Upper lobe of right lung (tissue), 1 donor: ENCODE measurements at regions not wholly inside any gene's neighbourhood (a gene's known extent, or its start where the extent isn't known, plus 50 kb on each side); places are given as distances from the start of the nearest gene placed in this dataset.

Experiments
- ATAC-seq: fragments of 200-7000 bp; cut with Tn5 transposase; one replicate; pipeline ENCODE4 v1.9.1; 2020; ENCODE audit warnings: mild to moderate bottlenecking, moderate library complexity
- DNase-seq: peaks from one replicate; pipeline ENCODE4 v3.0.0-alpha.2; 2020
- H3K27ac ChIP-seq: fragments of 200-600 bp; one replicate; pipeline ENCODE4 v1.8.0; 2022
- H3K27me3 ChIP-seq: fragments of 200-600 bp; one replicate; pipeline ENCODE4 v1.8.0; 2022; ENCODE audit warnings: mild to moderate bottlenecking
- H3K36me3 ChIP-seq: fragments of 200-600 bp; one replicate; pipeline ENCODE4 v1.8.0; 2022
- H3K4me1 ChIP-seq: fragments of 200-600 bp; one replicate; pipeline ENCODE4 v1.8.0; 2022
- H3K4me3 ChIP-seq: fragments of 200-600 bp; one replicate; pipeline ENCODE4 v1.8.0; 2022; ENCODE audit warnings: mild to moderate bottlenecking
- H3K9me3 ChIP-seq: fragments of 200-600 bp; one replicate; pipeline ENCODE4 v1.8.0; 2022
- intact Hi-C: fragments of 100-400 bp; cut with DNase I; formaldehyde crosslinking; loops from one replicate; pipeline ENCODE4 v1.11.0; 2022
- TF ChIP-seq, protein P1 (sequence below): fragments of 200-600 bp; IDR thresholded peaks from one replicate; pipeline ENCODE4 v1.8.0; 2022; ENCODE audit warnings: antibody characterized with exemption
- donor health status: DM: no; HTN: yes; CAD: no; lungs with severe emphysema.

DNA sequence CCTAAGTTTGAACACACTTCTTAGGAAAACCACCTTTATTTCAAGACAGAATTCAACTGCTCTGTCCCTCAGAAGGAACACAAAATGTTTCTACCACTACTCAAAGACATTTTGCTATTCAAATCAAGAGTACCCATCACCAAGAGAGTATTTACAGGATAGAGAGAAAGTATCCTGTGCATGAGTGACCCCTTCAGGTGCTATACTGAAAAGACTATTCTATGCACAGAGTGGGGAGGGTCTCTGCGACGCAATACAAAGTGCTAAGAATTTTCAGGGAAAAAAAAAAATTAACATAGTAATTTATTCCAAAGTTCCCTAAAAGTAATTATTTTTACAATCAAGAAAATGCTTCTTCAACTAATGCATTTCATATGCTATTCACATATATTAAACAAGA lies 346.4 kb upstream of the FAM241A start:
- no peaks in the 10 kb centered on the region for H3K9me3 ChIP-seq
- no peak overlapping the region for H3K27ac ChIP-seq
- intact Hi-C loops = no loop called here
- H3K4me1 ChIP-seq = no peaks in the 10 kb centered on the region
- ATAC-seq = no peak
- H3K36me3 ChIP-seq = no peaks in the 10 kb centered on the region
- H3K27me3 ChIP-seq = peaks cover 7% of the 10 kb centered on the region
- H3K4me3 ChIP-seq = no peak overlapping the region
- DNase-seq = no peak
- TF ChIP-seq, protein P1, sequence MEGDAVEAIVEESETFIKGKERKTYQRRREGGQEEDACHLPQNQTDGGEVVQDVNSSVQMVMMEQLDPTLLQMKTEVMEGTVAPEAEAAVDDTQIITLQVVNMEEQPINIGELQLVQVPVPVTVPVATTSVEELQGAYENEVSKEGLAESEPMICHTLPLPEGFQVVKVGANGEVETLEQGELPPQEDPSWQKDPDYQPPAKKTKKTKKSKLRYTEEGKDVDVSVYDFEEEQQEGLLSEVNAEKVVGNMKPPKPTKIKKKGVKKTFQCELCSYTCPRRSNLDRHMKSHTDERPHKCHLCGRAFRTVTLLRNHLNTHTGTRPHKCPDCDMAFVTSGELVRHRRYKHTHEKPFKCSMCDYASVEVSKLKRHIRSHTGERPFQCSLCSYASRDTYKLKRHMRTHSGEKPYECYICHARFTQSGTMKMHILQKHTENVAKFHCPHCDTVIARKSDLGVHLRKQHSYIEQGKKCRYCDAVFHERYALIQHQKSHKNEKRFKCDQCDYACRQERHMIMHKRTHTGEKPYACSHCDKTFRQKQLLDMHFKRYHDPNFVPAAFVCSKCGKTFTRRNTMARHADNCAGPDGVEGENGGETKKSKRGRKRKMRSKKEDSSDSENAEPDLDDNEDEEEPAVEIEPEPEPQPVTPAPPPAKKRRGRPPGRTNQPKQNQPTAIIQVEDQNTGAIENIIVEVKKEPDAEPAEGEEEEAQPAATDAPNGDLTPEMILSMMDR = no peak

DNA sequence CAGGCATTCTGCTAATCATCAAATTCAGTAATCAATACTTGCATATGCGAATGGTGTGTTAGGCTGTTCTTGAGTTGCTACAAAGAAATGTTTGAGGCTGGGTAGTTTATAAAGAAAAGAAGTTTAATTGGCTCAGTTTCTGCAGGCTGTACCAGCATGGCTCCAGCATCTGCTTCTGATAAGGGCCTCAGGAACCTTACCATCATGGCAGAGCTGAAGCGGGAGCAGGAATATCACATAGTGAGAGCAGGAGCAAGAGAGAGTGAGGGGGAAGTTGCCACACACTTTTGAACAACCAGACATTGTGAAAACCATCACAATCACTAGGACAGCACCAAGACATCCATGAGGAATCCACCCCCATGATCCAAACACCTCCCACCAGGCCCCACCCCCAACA lies 344.7 kb upstream of the FAM241A start:
- no peaks in the 10 kb centered on the region for H3K4me1 ChIP-seq
- no peak overlapping the region for H3K4me3 ChIP-seq
- no peaks in the 10 kb centered on the region for H3K36me3 ChIP-seq
- peaks cover 7% of the 10 kb centered on the region for H3K27me3 ChIP-seq
- ATAC-seq (no peak), DNase-seq (no peak)
- TF ChIP-seq, protein P1 = no peak
- no peak overlapping the region for H3K27ac ChIP-seq
- no peaks in the 10 kb centered on the region for H3K9me3 ChIP-seq
- intact Hi-C loops = no loop called here

DNA sequence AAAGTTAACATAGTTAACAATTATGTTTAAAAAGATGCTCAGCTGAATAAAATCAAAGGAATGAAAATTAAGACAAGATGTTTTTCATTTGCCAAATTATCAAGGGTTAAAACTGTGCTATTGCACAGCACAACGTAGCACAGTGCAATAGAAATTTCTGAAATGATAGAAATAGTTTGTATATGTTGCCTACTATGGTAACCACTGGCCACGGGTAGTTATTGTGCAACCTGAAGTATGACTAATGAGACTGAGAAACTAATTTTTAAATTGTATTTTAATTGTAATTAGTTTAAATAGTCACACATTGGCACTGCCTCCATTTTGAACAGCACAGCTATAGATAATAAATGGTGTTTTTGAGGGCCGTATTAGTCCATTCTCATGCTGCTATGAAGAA lies 343.1 kb upstream of the FAM241A start:
- TF ChIP-seq, protein P1 = no peak

DNA sequence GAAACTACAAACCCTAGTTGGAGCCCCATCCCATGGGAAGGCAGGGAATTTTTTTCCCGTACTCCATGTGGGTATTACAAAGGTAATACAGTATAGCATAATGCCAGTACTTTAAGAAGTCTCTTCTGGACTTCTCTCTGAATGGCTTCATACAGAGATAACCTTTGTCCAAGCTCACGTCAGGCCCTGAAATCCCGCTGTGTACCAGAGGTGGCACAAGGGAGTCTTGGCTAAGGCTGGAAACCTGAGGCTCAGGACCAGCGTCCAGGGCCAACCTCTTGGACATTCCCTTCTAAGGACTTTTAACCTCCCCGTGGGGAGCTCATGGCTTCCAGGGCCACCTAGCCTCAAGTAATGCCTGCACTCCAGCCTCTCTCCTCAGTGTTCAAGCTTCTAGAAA lies 338.9 kb upstream of the FAM241A start:
- Histone ChIP-seq H3K27ac (no peak overlapping the region), H3K4me1 (no peaks in the 10 kb centered on the region), H3K9me3 (no peaks in the 10 kb centered on the region), H3K27me3 (no peaks in the 10 kb centered on the region), H3K36me3 (no peaks in the 10 kb centered on the region), H3K4me3 (no peak overlapping the region)
- ATAC-seq (no peak), DNase-seq (no peak)
- TF ChIP-seq, protein P1 = no peak
- intact Hi-C loops = no loop called here

More for the DNA sequence above, 343.1 kb upstream of the FAM241A start:
- no peak overlapping the region for H3K27ac ChIP-seq
- H3K4me1 ChIP-seq = no peaks in the 10 kb centered on the region
- H3K4me3 ChIP-seq = no peak overlapping the region
- intact Hi-C loops = no loop called here
- no peaks in the 10 kb centered on the region for H3K36me3 ChIP-seq
- H3K27me3 ChIP-seq = peaks cover 7% of the 10 kb centered on the region
- no peaks in the 10 kb centered on the region for H3K9me3 ChIP-seq
- ATAC-seq (no peak), DNase-seq (no peak)

DNA sequence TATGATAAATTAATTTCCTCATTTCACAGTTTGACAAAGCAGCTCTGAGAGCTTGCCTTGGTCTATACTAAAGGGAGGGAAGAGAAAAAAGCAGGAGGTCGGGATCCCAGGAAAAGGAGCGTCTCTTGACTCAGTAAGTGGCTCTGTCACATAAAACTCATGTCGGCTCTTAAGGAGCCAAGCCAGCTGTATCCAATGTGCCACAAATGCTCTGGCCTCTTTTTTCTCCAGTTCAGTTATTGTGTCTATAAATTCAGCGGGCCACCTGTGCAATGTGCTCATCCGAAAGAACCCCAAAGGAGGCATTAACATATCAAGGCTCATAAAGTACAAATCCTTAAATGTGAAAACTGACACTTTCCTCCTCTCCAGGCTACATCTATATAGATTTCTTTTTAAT lies 337.7 kb upstream of the FAM241A start:
- intact Hi-C loops = no loop called here
- H3K9me3 ChIP-seq = no peaks in the 10 kb centered on the region
- no peak for ATAC-seq
- no peak for DNase-seq
- no peaks in the 10 kb centered on the region for H3K4me1 ChIP-seq
- no peak overlapping the region for H3K4me3 ChIP-seq
- H3K36me3 ChIP-seq = no peaks in the 10 kb centered on the region
- no peaks in the 10 kb centered on the region for H3K27me3 ChIP-seq
- TF ChIP-seq, protein P1 = no peak
- no peak overlapping the region for H3K27ac ChIP-seq

DNA sequence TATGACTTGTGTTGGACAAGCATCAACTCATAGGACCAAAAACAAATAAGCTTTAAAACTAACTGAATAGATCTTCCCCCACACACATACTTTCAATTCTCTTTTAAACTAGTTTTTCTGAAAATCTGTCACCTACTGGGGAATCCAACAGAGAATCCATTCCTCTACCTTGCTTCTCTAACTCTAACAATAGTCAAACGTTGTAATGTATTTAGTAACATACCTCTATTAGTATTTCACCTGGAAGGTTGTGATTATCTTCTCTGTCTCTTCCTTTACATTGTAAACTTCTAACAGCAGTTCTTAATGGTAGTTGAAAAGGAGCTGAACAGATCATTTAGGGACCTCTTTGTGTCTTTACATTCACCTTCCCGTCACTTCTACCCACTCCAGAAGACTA lies 337.1 kb upstream of the FAM241A start:
- H3K4me1 ChIP-seq = no peaks in the 10 kb centered on the region
- DNase-seq (no peak), ATAC-seq (no peak)
- H3K27me3 ChIP-seq = no peaks in the 10 kb centered on the region
- TF ChIP-seq, protein P1 = no peak
- no peaks in the 10 kb centered on the region for H3K36me3 ChIP-seq
- H3K4me3 ChIP-seq = no peak overlapping the region
- H3K27ac ChIP-seq = no peak overlapping the region
- intact Hi-C loops = no loop called here
- no peaks in the 10 kb centered on the region for H3K9me3 ChIP-seq
